ENCODE measurements at regions not wholly inside any gene's neighbourhood (a gene's known extent, or its start where the extent isn't known, plus 50 kb on each side); places are given as distances from the start of the nearest gene placed in this dataset.

- FAIRE-seq (no peak), DNase-seq (no peak)
- H3K27ac ChIP-seq (ENCODE audit: low read depth in 2 of 2, low read length in 2 of 2): no peak overlapping the region
- no peak overlapping the region for H3K4me3 ChIP-seq (ENCODE audit: low read length in 3 of 3)
- H3K4me1 ChIP-seq (ENCODE audit: control insufficient read depth in 2 of 3, insufficient read depth in 2 of 3, low read depth in 1 of 3, low read length in 3 of 3): no peaks in the 10 kb centered on the region
- H3K36me3 ChIP-seq (ENCODE audit: control insufficient read depth in 2 of 3, insufficient read depth in 3 of 3, low read length in 3 of 3): no peaks in the 10 kb centered on the region
- H3K27me3 ChIP-seq (ENCODE audit: control insufficient read depth, insufficient read depth, low read length): no peaks in the 10 kb centered on the region
- H3K9me3 ChIP-seq (ENCODE audit: control insufficient read depth in 2 of 3, insufficient read depth in 1 of 3, low read length in 3 of 3): no peaks in the 10 kb centered on the region
- TF ChIP-seq, protein P1, sequence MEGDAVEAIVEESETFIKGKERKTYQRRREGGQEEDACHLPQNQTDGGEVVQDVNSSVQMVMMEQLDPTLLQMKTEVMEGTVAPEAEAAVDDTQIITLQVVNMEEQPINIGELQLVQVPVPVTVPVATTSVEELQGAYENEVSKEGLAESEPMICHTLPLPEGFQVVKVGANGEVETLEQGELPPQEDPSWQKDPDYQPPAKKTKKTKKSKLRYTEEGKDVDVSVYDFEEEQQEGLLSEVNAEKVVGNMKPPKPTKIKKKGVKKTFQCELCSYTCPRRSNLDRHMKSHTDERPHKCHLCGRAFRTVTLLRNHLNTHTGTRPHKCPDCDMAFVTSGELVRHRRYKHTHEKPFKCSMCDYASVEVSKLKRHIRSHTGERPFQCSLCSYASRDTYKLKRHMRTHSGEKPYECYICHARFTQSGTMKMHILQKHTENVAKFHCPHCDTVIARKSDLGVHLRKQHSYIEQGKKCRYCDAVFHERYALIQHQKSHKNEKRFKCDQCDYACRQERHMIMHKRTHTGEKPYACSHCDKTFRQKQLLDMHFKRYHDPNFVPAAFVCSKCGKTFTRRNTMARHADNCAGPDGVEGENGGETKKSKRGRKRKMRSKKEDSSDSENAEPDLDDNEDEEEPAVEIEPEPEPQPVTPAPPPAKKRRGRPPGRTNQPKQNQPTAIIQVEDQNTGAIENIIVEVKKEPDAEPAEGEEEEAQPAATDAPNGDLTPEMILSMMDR (IDR thresholded peaks at IDR 0.05; ENCODE audit: borderline replicate concordance, extremely low read depth, insufficient read depth): no peak
- H3K9ac ChIP-seq (ENCODE audit: low read length in 3 of 3): no peak overlapping the region
- intact Hi-C loops (cut with DNase I): no loop called here
Observed at GRCh38 chr7:84803979-84804378, 382.9 kb downstream of the SEMA3D start.

GRCh38 chr7:84801396-84801795 lies 385.5 kb downstream of the SEMA3D start:
- TF ChIP-seq, protein P1 (IDR thresholded peaks at IDR 0.05; ENCODE audit: borderline replicate concordance, extremely low read depth, insufficient read depth): no peak
- no peak overlapping the region for H3K27ac ChIP-seq (ENCODE audit: low read depth in 2 of 2, low read length in 2 of 2)
- intact Hi-C loops (cut with DNase I): no loop called here
- H3K4me1 ChIP-seq (ENCODE audit: control insufficient read depth in 2 of 3, insufficient read depth in 2 of 3, low read depth in 1 of 3, low read length in 3 of 3): no peaks in the 10 kb centered on the region
- no peaks in the 10 kb centered on the region for H3K27me3 ChIP-seq (ENCODE audit: control insufficient read depth, insufficient read depth, low read length)
- DNase-seq (no peak), FAIRE-seq (no peak)
- no peak overlapping the region for H3K9ac ChIP-seq (ENCODE audit: low read length in 3 of 3)
- no peak overlapping the region for H3K4me3 ChIP-seq (ENCODE audit: low read length in 3 of 3)
- no peaks in the 10 kb centered on the region for H3K9me3 ChIP-seq (ENCODE audit: control insufficient read depth in 2 of 3, insufficient read depth in 1 of 3, low read length in 3 of 3)
- H3K36me3 ChIP-seq (ENCODE audit: control insufficient read depth in 2 of 3, insufficient read depth in 3 of 3, low read length in 3 of 3): no peaks in the 10 kb centered on the region

DNA sequence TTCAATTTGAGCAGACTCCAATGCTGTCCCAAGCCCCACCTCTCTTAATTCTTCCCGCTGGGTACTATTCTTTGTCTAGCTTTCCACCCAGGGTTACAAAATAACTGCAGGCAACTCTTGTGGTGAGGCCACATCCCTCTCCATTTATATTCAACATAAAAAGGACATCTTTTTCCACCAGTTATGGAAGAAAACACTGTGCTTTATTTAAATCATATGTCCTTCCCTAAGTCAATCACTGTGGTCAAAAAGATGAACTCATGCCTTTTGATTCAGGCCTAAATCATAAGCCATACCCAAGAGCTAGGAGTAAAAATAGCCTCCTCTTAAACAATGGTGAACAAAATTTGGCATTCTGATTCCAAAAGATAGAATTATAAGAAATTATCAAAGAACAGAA lies 386.0 kb downstream of the SEMA3D start:
- Histone ChIP-seq H3K9me3 (ENCODE audit: control insufficient read depth in 2 of 3, insufficient read depth in 1 of 3, low read length in 3 of 3) (no peaks in the 10 kb centered on the region), H3K9ac (ENCODE audit: low read length in 3 of 3) (no peak overlapping the region), H3K4me1 (ENCODE audit: control insufficient read depth in 2 of 3, insufficient read depth in 2 of 3, low read depth in 1 of 3, low read length in 3 of 3) (no peaks in the 10 kb centered on the region), H3K27me3 (ENCODE audit: control insufficient read depth, insufficient read depth, low read length) (no peaks in the 10 kb centered on the region), H3K36me3 (ENCODE audit: control insufficient read depth in 2 of 3, insufficient read depth in 3 of 3, low read length in 3 of 3) (no peaks in the 10 kb centered on the region), H3K27ac (ENCODE audit: low read depth in 2 of 2, low read length in 2 of 2) (no peak overlapping the region), H3K4me3 (ENCODE audit: low read length in 3 of 3) (no peak overlapping the region)
- FAIRE-seq (no peak), DNase-seq (no peak)
- intact Hi-C loops (cut with DNase I): no loop called here
- TF ChIP-seq, protein P1 (IDR thresholded peaks at IDR 0.05; ENCODE audit: borderline replicate concordance, extremely low read depth, insufficient read depth): no peak

- H3K9ac ChIP-seq (ENCODE audit: low read length in 3 of 3): no peak overlapping the region
- no peaks in the 10 kb centered on the region for H3K36me3 ChIP-seq (ENCODE audit: control insufficient read depth in 2 of 3, insufficient read depth in 3 of 3, low read length in 3 of 3)
- no peaks in the 10 kb centered on the region for H3K27me3 ChIP-seq (ENCODE audit: control insufficient read depth, insufficient read depth, low read length)
- DNase-seq (no peak), FAIRE-seq (no peak)
- H3K27ac ChIP-seq (ENCODE audit: low read depth in 2 of 2, low read length in 2 of 2): no peak overlapping the region
- intact Hi-C loops (cut with DNase I): no loop called here
- H3K9me3 ChIP-seq (ENCODE audit: control insufficient read depth in 2 of 3, insufficient read depth in 1 of 3, low read length in 3 of 3): no peaks in the 10 kb centered on the region
- TF ChIP-seq, protein P1 (IDR thresholded peaks at IDR 0.05; ENCODE audit: borderline replicate concordance, extremely low read depth, insufficient read depth): no peak
- no peaks in the 10 kb centered on the region for H3K4me1 ChIP-seq (ENCODE audit: control insufficient read depth in 2 of 3, insufficient read depth in 2 of 3, low read depth in 1 of 3, low read length in 3 of 3)
- no peak overlapping the region for H3K4me3 ChIP-seq (ENCODE audit: low read length in 3 of 3)
Observed at GRCh38 chr7:84799106-84799505, 387.8 kb downstream of the SEMA3D start.

Measured in kidney (tissue), 13 donors.